ENCODE measurements at regions not wholly inside any gene's neighbourhood (a gene's known extent, or its start where the extent isn't known, plus 50 kb on each side); places are given as distances from the start of the nearest gene placed in this dataset.

- TF ChIP-seq EZH2 (IDR thresholded peaks at IDR 0.05; ENCODE audit: insufficient read depth, poor library complexity, severe bottlenecking) (no peak), EZH2phosphoT487 (IDR thresholded peaks at IDR 0.05; ENCODE audit: insufficient read depth, low read depth) (no peak)
Observed at GRCh38 chr6:44538131-44538806, 150.8 kb downstream of the CDC5L start.

Data from GM23248 (cell line).